ENCODE measurements at regions not wholly inside any gene's neighbourhood (a gene's known extent, or its start where the extent isn't known, plus 50 kb on each side); places are given as distances from the start of the nearest gene placed in this dataset.

DNA sequence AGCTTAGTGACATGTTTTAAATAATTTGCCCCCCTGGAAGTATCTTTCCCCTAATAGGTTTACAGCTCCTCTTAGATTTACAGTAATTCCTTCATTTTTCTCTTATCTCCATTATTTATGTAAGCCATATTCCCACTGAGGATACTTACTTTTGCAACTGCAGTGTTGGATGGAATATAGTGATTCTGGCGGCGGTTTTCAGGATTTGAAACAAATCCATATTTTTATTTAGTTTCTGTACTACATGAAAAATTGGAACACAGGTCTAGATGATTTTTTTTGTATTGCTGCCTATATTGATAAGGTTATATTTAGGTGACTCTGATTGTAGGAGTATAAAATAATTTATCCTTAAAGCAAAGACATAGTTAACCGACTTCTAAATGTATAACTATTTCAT is 391.6 kb upstream of the SUCLG2 start:
- H3K27ac ChIP-seq, result no peak overlapping the region
- H3K27me3 ChIP-seq (ENCODE audit: insufficient read depth in 3 of 3, low read length in 2 of 3), result peaks cover 0 to 4% (median 0%) of the 10 kb centered on the region in 3 donors
- TF ChIP-seq, protein P1, sequence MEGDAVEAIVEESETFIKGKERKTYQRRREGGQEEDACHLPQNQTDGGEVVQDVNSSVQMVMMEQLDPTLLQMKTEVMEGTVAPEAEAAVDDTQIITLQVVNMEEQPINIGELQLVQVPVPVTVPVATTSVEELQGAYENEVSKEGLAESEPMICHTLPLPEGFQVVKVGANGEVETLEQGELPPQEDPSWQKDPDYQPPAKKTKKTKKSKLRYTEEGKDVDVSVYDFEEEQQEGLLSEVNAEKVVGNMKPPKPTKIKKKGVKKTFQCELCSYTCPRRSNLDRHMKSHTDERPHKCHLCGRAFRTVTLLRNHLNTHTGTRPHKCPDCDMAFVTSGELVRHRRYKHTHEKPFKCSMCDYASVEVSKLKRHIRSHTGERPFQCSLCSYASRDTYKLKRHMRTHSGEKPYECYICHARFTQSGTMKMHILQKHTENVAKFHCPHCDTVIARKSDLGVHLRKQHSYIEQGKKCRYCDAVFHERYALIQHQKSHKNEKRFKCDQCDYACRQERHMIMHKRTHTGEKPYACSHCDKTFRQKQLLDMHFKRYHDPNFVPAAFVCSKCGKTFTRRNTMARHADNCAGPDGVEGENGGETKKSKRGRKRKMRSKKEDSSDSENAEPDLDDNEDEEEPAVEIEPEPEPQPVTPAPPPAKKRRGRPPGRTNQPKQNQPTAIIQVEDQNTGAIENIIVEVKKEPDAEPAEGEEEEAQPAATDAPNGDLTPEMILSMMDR (IDR thresholded peaks at IDR 0.05), result no peak
- no peaks in the 10 kb centered on the region for H3K36me3 ChIP-seq (ENCODE audit: insufficient read depth in 1 of 2, low read depth in 1 of 2)
- no peaks in the 10 kb centered on the region for H3K9me3 ChIP-seq
- ATAC-seq, result no peak
- no peaks in the 10 kb centered on the region for H3K4me1 ChIP-seq
- DNase-seq, result no peak
- 69 to 74% (median 73%) methylated on average over 3 of the region's 3 CpGs for WGBS, 3 donors
- no peak overlapping the region for H3K4me3 ChIP-seq
- intact Hi-C loops (cut with DNase I), result no loop called here

DNA sequence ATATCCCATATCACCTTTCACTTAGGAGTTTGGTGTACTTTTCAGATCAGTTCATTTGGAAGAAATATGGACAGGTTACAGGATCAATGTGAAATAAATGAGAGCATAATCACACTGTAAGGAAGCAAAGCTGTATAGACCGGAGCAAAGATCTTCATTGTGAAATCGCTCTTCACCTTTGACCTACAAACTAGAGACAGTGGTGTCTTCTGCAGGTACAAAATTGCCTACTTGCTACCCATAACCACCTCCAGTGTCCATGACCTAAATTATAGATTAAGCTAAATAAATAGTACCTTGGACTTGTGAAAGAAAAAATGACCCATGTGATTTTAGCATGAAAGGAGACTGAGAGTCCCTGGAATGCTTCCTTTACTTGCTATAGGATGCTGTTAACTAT is 379.5 kb upstream of the SUCLG2 start:
- H3K36me3 ChIP-seq (ENCODE audit: insufficient read depth in 1 of 2, low read depth in 1 of 2), result no peaks in the 10 kb centered on the region
- WGBS, 3 donors, result 93 to 96% (median 95%) methylated on average over 2 of the region's 2 CpGs
- DNase-seq, result no peak
- H3K27me3 ChIP-seq (ENCODE audit: insufficient read depth in 3 of 3, low read length in 2 of 3), result no peaks in the 10 kb centered on the region
- H3K27ac ChIP-seq, result no peak overlapping the region
- H3K4me1 ChIP-seq, result no peaks in the 10 kb centered on the region
- TF ChIP-seq, protein P1 (IDR thresholded peaks at IDR 0.05), result no peak
- intact Hi-C loops (cut with DNase I), result no loop called here
- no peaks in the 10 kb centered on the region for H3K9me3 ChIP-seq
- H3K4me3 ChIP-seq, result no peak overlapping the region
- no peak for ATAC-seq

DNA sequence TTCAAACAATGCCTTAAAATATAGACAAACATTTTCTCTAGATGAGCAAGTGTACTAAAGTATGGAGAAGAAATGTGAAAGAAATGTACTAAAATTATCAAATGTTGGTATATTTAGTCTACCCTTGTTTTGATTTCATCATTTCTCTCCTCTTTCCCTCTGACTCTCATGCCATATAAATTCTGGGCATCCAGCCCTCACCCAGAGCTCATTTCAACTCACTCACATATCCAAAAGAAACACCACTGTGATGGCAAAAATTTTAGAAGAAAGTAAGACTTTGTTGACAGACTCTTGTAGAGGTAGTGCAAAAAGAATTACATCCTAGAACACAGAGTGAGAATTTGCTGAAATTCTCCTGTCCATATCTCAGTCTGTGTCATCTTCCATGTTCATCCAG is 377.8 kb upstream of the SUCLG2 start:
- Histone ChIP-seq H3K27me3 (ENCODE audit: insufficient read depth in 3 of 3, low read length in 2 of 3) (no peaks in the 10 kb centered on the region), H3K27ac (no peak overlapping the region), H3K9me3 (no peaks in the 10 kb centered on the region), H3K4me3 (no peak overlapping the region), H3K36me3 (ENCODE audit: insufficient read depth in 1 of 2, low read depth in 1 of 2) (no peaks in the 10 kb centered on the region), H3K4me1 (no peaks in the 10 kb centered on the region)
- intact Hi-C loops (cut with DNase I), result no loop called here
- DNase-seq (no peak), ATAC-seq (no peak)
- TF ChIP-seq, protein P1 (IDR thresholded peaks at IDR 0.05), result no peak

DNA sequence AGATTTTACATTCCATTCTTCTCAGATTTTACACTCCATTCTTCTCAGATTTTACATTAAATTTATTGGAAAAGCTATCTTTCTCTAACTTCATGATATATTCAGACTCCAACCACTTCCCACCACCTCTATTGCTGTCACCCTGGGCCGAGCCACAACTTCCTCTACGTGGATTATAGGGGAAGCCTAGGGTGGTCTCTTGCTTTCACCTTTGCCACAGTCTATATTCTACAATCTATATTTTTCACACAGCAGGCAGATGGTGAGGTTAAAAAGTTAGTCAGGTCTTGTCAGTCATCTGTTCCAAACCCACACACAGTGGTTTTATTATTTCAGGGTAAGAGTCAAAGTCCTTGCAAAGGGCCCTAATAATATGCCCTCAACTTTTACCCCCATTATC is 370.8 kb upstream of the SUCLG2 start:
- no peak overlapping the region for H3K27ac ChIP-seq
- DNase-seq (no peak), ATAC-seq (no peak)
- no peaks in the 10 kb centered on the region for H3K27me3 ChIP-seq (ENCODE audit: insufficient read depth in 3 of 3, low read length in 2 of 3)
- H3K9me3 ChIP-seq, result no peaks in the 10 kb centered on the region
- H3K36me3 ChIP-seq (ENCODE audit: insufficient read depth in 1 of 2, low read depth in 1 of 2), result no peaks in the 10 kb centered on the region
- no peak overlapping the region for H3K4me3 ChIP-seq
- intact Hi-C loops (cut with DNase I), result no loop called here
- TF ChIP-seq, protein P1 (IDR thresholded peaks at IDR 0.05), result no peak
- WGBS, 3 donors, result 76 to 85% (median 83%) methylated on average over 2 of the region's 2 CpGs
- no peaks in the 10 kb centered on the region for H3K4me1 ChIP-seq

DNA sequence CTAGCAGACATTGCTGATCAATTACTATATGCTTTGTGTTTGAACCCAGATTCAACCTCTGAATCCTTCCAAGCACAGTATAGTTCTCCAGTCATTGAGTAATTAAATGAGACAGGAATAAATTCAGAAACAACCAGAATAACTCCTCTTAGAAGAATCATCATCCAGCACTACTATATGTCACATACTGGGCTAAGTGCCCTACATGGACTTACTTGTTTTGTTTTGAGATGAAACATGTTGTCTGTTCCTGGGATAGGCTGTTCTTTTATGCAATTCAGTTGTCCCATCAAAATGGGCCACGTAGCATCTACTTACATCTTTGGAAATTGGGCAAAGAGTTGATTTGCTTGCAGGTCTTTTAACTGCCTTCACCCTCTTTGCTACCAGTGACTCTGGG is 365.5 kb upstream of the SUCLG2 start:
- WGBS, 3 donors, result 76 to 85% (median 80%) methylated on average over 1 of the region's 1 CpG
- Histone ChIP-seq H3K27me3 (ENCODE audit: insufficient read depth in 3 of 3, low read length in 2 of 3) (no peaks in the 10 kb centered on the region), H3K36me3 (ENCODE audit: insufficient read depth in 1 of 2, low read depth in 1 of 2) (no peaks in the 10 kb centered on the region), H3K4me3 (no peak overlapping the region), H3K9me3 (no peaks in the 10 kb centered on the region), H3K4me1 (no peaks in the 10 kb centered on the region), H3K27ac (no peak overlapping the region)
- ATAC-seq (no peak), DNase-seq (no peak)
- TF ChIP-seq, protein P1 (IDR thresholded peaks at IDR 0.05), result no peak
- intact Hi-C loops (cut with DNase I), result no loop called here
